IPS-NIHi7 (cell line): ENCODE measurements at regions not wholly inside any gene's neighbourhood (a gene's known extent, or its start where the extent isn't known, plus 50 kb on each side); places are given as distances from the start of the nearest gene placed in this dataset.

Source experiments
- DNase-seq: peaks from one replicate; pipeline ENCODE4 v3.0.0; 2012; ENCODE audit warnings: mixed read lengths; ENCODE audit errors: extremely low spot score

DNA sequence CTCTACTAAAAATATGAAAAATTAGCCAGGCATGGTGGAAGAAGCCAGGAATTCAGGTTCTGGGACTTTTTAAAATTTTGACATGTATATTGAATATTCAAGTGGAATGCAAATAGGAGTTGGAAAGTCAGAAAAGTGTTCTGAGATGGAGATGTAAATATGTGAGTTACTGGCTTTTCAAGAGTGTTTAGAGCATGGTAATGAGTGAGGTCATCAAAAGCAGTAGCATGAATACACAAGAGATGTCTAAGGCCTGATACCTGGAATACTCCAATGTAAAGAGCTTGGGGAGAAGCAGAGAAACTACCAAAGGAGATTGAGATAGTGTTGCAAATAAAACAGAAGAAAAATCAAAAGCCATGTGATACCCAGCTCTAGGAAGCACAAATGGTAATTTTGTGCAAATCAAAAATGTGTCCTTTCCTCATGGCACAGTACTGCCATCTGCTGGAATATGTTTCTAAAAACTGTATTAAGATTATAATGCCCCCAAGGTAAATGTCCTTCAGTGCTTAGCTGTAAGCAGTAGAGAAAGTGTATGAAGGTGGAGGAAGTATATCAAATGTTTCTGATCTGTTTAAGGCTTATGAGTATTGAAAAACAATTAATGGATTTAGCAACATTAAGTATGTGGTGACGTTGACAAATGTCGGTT is 908.4 kb downstream of the KCNJ18 start:
- DNase-seq, result no peak
